Aorta (tissue), 5 donors: ENCODE measurements at regions not wholly inside any gene's neighbourhood (a gene's known extent, or its start where the extent isn't known, plus 50 kb on each side); places are given as distances from the start of the nearest gene placed in this dataset.

ENCODE experiments used
- ATAC-seq: fragments of 200-7000 bp; cut with Tn5 transposase; one replicate; pipeline ENCODE4 v1.9.1; 2022; ENCODE audit warnings: moderate library complexity; ENCODE audit not compliant: low FRiP score
- DNase-seq, 2 donors: peaks; one replicate each; pipeline ENCODE4 v3.0.0-alpha.2; 2020
- H3K27ac ChIP-seq, 2 donors: one replicate each; pipeline ENCODE4 v1.5.1; 2013; ENCODE audit warnings: low read length in 2 of 2, mild to moderate bottlenecking in 2 of 2, moderate library complexity in 2 of 2, control low read depth in 1 of 2, inconsistent platforms in 1 of 2, low read depth in 1 of 2
- H3K27me3 ChIP-seq, 2 donors: one replicate each; pipeline ENCODE4 v1.6.1; 2013; ENCODE audit warnings: control low read depth in 1 of 2, low read length in 1 of 2, mild to moderate bottlenecking in 1 of 2, moderate library complexity in 1 of 2; ENCODE audit not compliant: insufficient read depth in 2 of 2, control insufficient read depth in 1 of 2
- H3K36me3 ChIP-seq, 2 donors: one replicate each; pipeline ENCODE4 v1.6.1; 2013; ENCODE audit warnings: control low read depth in 1 of 2, low read length in 1 of 2, mild to moderate bottlenecking in 1 of 2; ENCODE audit not compliant: insufficient read depth in 2 of 2, control insufficient read depth in 1 of 2
- H3K4me1 ChIP-seq, 2 donors: one replicate each; pipeline ENCODE4 v1.6.1; 2013; ENCODE audit warnings: low read length in 2 of 2, control low read depth in 1 of 2, mild to moderate bottlenecking in 1 of 2, moderate library complexity in 1 of 2; ENCODE audit not compliant: insufficient read depth in 2 of 2, control insufficient read depth in 1 of 2
- H3K4me3 ChIP-seq, 2 donors: one replicate each; pipeline ENCODE4 v1.5.1; 2013; ENCODE audit warnings: low read length in 2 of 2, control low read depth in 1 of 2, mild to moderate bottlenecking in 1 of 2
- H3K9me3 ChIP-seq: one replicate; pipeline ENCODE4 v1.6.1; 2013; ENCODE audit warnings: mild to moderate bottlenecking, low read length; ENCODE audit not compliant: control insufficient read depth
- WGBS, 2 donors: extraction: QIAGEN DNeasy Blood & Tissue Kit; methylation state at CpG; one replicate each; pipeline ENCODE4 v1.1.7; 2013; 5-methylcytosine and 5-hydroxymethylcytosine counted together
- intact Hi-C, 2 donors: fragments of 100-400 bp; cut with DNase I; formaldehyde crosslinking; loops; one replicate each; pipeline versions ENCODE4 v1.14.2 to v1.15.0; 2022
- donor health status: healthy with polysubstance abuse.
- donor health status: Bipolar disorder and iron deficiency.
- donor health status: DM: no; HTN: no; CAD: no.
- donor health status: DM: no; HTN: no; CAD: no.
- donor health status: DM: yes; HTN: yes; CAD: no.

GRCh38 chr6:133062077-133062476 lies 179.1 kb upstream of the EYA4 start:
- DNase-seq (no peak), ATAC-seq (no peak)
- Histone ChIP-seq H3K27ac (no peak overlapping the region), H3K27me3 (no peaks in the 10 kb centered on the region), H3K36me3 (no peaks in the 10 kb centered on the region), H3K4me3 (no peak overlapping the region), H3K4me1 (no peaks in the 10 kb centered on the region), H3K9me3 (no peaks in the 10 kb centered on the region)
- 38 to 44% methylated on average over 4 of the region's 4 CpGs for WGBS, 2 donors
- intact Hi-C loops = no loop called here

GRCh38 chr6:133062696-133063306 lies 178.4 kb upstream of the EYA4 start:
- ATAC-seq = no peak
- intact Hi-C loops = no loop called here
- Histone ChIP-seq H3K4me3 (no peak overlapping the region), H3K27ac (no peak overlapping the region), H3K4me1 (no peaks in the 10 kb centered on the region), H3K36me3 (no peaks in the 10 kb centered on the region), H3K9me3 (no peaks in the 10 kb centered on the region), H3K27me3 (no peaks in the 10 kb centered on the region)
- 69 to 75% methylated on average over 8 of the region's 8 CpGs for WGBS, 2 donors
- peak in 1 of 2 donors; percentile 29 for DNase-seq

- DNase-seq (no peak), ATAC-seq (no peak)
- H3K9me3 ChIP-seq = no peaks in the 10 kb centered on the region
- H3K27ac ChIP-seq = no peak overlapping the region
- H3K4me1 ChIP-seq = no peaks in the 10 kb centered on the region
- H3K27me3 ChIP-seq = no peaks in the 10 kb centered on the region
- 47 to 60% methylated on average over 3 of the region's 3 CpGs for WGBS, 2 donors
- no peak overlapping the region for H3K4me3 ChIP-seq
- H3K36me3 ChIP-seq = no peaks in the 10 kb centered on the region
- intact Hi-C loops = no loop called here
Observed at GRCh38 chr6:133067960-133068359, 173.2 kb upstream of the EYA4 start.

GRCh38 chr6:133070410-133071043 lies 170.6 kb upstream of the EYA4 start:
- no peaks in the 10 kb centered on the region for H3K4me1 ChIP-seq
- intact Hi-C loops = no loop called here
- no peak overlapping the region for H3K27ac ChIP-seq
- DNase-seq = no peak
- no peak overlapping the region for H3K4me3 ChIP-seq
- H3K36me3 ChIP-seq = no peaks in the 10 kb centered on the region
- H3K9me3 ChIP-seq = no peaks in the 10 kb centered on the region
- WGBS, 2 donors = 56 to 59% methylated on average over 4 of the region's 4 CpGs
- H3K27me3 ChIP-seq = no peaks in the 10 kb centered on the region
- no peak for ATAC-seq

- no peak overlapping the region for H3K27ac ChIP-seq
- WGBS, 2 donors = 60 to 78% methylated on average over 2 of the region's 2 CpGs
- H3K4me3 ChIP-seq = no peak overlapping the region
- no peaks in the 10 kb centered on the region for H3K36me3 ChIP-seq
- intact Hi-C loops = no loop called here
- DNase-seq (no peak), ATAC-seq (no peak)
- H3K27me3 ChIP-seq = no peaks in the 10 kb centered on the region
- no peaks in the 10 kb centered on the region for H3K4me1 ChIP-seq
- H3K9me3 ChIP-seq = no peaks in the 10 kb centered on the region
Observed at GRCh38 chr6:133079901-133080300, 161.3 kb upstream of the EYA4 start.

- WGBS, 2 donors = 57 to 70% methylated on average over 2 of the region's 2 CpGs
- intact Hi-C loops = no loop called here
- Histone ChIP-seq H3K27me3 (no peaks in the 10 kb centered on the region), H3K27ac (no peak overlapping the region), H3K4me3 (no peak overlapping the region), H3K9me3 (no peaks in the 10 kb centered on the region), H3K4me1 (no peaks in the 10 kb centered on the region), H3K36me3 (no peaks in the 10 kb centered on the region)
- DNase-seq (no peak), ATAC-seq (no peak)
Observed at GRCh38 chr6:133083248-133083967, 157.7 kb upstream of the EYA4 start.

- DNase-seq = no peak
- Histone ChIP-seq H3K36me3 (no peaks in the 10 kb centered on the region), H3K4me3 (no peak overlapping the region), H3K27ac (no peak overlapping the region), H3K9me3 (no peaks in the 10 kb centered on the region), H3K27me3 (no peaks in the 10 kb centered on the region), H3K4me1 (no peaks in the 10 kb centered on the region)
- 50 to 63% methylated on average over 1 of the region's 1 CpG for WGBS, 2 donors
- no peak for ATAC-seq
- intact Hi-C loops = no loop called here
Observed at GRCh38 chr6:133085471-133085870, 155.7 kb upstream of the EYA4 start.

GRCh38 chr6:133085896-133086295 lies 155.3 kb upstream of the EYA4 start:
- Histone ChIP-seq H3K9me3 (no peaks in the 10 kb centered on the region), H3K27me3 (no peaks in the 10 kb centered on the region), H3K4me3 (no peak overlapping the region), H3K36me3 (no peaks in the 10 kb centered on the region), H3K27ac (no peak overlapping the region), H3K4me1 (no peaks in the 10 kb centered on the region)
- no peak for ATAC-seq
- intact Hi-C loops = no loop called here
- WGBS, 2 donors = 19 to 30% methylated on average over 2 of the region's 2 CpGs
- no peak for DNase-seq
